ES-I3 (cell line): ENCODE measurements at regions not wholly inside any gene's neighbourhood (a gene's known extent, or its start where the extent isn't known, plus 50 kb on each side); places are given as distances from the start of the nearest gene placed in this dataset.

Experiments used
- H3K36me3 ChIP-seq: 2 replicates; pipeline ENCODE4 v1.6.1; 2013; ENCODE audit warnings: mild to moderate bottlenecking, low read length, control low read depth, moderate library complexity; ENCODE audit not compliant: insufficient read depth
- H3K4me1 ChIP-seq: 2 replicates; pipeline ENCODE4 v1.6.1; 2013; ENCODE audit warnings: mild to moderate bottlenecking, control low read depth, low read length; ENCODE audit not compliant: insufficient read depth
- H3K9ac ChIP-seq: 2 replicates; pipeline ENCODE4 v1.6.1; 2013; ENCODE audit warnings: low read depth, mild to moderate bottlenecking, low read length, moderate library complexity
- H3K9me3 ChIP-seq: 2 replicates; pipeline ENCODE4 v1.6.1; 2013; ENCODE audit warnings: mild to moderate bottlenecking, low read length, moderate library complexity; ENCODE audit not compliant: control insufficient read depth, insufficient read depth

- Histone ChIP-seq H3K9me3 (no peaks in the 10 kb centered on the region), H3K4me1 (no peaks in the 10 kb centered on the region), H3K9ac (no peak overlapping the region), H3K36me3 (no peaks in the 10 kb centered on the region)
Observed at GRCh38 chr10:83701799-83702198, 437.5 kb upstream of the GHITM start.

GRCh38 chr10:83702731-83703130, 436.6 kb upstream of the GHITM start:
- no peak overlapping the region for H3K9ac ChIP-seq
- no peaks in the 10 kb centered on the region for H3K9me3 ChIP-seq
- H3K36me3 ChIP-seq = no peaks in the 10 kb centered on the region
- no peaks in the 10 kb centered on the region for H3K4me1 ChIP-seq

DNA sequence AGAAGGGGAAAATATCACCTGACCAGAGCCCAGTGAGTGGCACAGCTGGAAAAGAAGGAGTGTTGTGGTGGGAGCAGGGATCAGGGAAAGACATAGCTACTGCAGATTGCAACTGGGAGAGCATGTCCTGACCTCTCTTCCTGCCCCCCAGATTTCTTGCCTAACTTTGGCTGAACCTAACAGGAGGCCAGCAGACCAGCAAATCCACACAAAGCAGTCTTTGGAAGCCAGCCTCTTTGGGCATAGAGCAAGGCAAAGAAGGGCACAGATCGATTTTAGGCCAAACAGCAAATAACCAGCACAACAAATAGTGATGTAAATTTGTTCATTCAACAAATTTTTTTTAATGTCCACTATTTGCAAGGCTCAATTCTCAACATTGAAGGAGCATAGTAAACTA, 433.2 kb upstream of the GHITM start:
- Histone ChIP-seq H3K4me1 (no peaks in the 10 kb centered on the region), H3K9me3 (no peaks in the 10 kb centered on the region), H3K9ac (no peak overlapping the region), H3K36me3 (no peaks in the 10 kb centered on the region)

- H3K4me1 ChIP-seq = no peaks in the 10 kb centered on the region
Observed at GRCh38 chr10:83706952-83707582, 432.2 kb upstream of the GHITM start.

DNA sequence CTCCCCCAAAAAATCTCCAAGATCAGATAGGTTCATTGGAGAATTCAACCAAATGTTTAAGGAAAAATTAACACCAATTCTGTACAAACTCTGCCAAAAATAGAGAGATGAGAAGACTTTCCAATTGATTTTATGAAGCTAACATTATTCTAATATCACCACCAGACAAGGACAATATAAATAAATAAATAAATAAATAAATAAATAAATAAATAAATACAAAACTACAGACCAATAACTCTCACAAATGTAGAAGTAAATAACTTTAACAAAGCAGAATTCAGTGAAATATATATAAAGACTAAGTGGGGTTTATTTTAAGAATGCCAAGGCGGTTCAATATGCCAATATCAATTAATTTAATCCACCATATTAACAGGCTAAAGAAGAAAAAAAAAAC, 425.9 kb upstream of the GHITM start:
- Histone ChIP-seq H3K36me3 (no peaks in the 10 kb centered on the region), H3K9ac (no peak overlapping the region), H3K4me1 (no peaks in the 10 kb centered on the region), H3K9me3 (no peaks in the 10 kb centered on the region)

More at GRCh38 chr10:83706952-83707582, 432.2 kb upstream of the GHITM start:
- H3K9me3 ChIP-seq = no peaks in the 10 kb centered on the region
- H3K9ac ChIP-seq = no peak overlapping the region
- no peaks in the 10 kb centered on the region for H3K36me3 ChIP-seq

DNA sequence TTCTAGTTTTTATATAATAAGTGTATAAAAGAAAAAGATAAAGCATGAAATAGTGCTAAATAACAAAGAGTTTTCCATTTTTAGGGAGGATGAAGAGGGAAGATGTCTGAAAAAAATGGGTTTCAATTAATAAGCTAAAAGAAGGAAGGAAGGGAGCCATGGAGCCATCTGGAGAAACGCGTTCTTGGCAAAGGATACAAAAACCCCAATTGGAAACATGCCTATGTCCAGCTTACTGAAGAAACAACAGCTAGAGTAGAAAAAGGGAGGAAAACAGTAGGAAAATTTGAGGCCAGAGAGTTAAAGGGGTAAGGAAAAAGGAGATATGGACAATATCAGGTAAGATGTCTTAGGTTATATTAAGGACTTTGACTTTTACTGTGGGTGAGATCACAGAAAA, 416.2 kb upstream of the GHITM start:
- Histone ChIP-seq H3K9me3 (no peaks in the 10 kb centered on the region), H3K9ac (no peak overlapping the region), H3K4me1 (no peaks in the 10 kb centered on the region), H3K36me3 (no peaks in the 10 kb centered on the region)

DNA sequence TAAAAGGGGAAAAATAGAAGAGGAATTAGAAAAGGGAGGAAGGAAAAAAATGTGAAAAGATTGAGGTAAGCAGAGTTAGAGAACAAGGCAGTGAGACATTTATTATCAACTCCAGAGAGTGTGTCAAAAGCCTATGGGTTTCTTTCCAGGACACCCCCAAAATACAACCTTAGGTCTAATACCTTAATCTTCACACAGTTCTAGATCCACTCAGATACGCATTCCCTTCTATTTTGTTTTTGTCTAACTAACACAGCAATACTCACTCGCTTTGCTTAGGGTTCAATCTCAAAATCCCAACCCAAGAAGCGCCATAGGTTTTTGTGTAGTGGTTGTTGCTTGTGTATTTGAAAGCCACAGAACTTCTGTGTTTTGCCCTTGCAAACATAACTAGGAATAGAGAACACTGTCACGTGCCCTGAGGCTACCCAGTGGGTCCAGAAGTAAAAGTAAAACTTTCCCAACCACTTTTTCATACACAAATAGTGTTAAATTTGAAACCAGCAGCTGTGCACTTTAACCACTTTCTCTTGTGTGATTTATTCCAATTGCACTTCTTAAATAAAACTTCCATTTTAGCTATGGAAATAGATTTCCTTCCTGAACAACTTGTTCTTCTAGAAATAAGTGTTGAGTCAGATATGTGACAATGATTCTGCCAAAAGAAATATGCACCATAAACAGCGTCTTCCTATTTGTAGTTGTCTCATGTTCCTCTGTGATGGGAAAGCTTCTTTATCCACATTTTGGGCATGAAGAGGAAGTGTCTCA, 414.7 kb upstream of the GHITM start:
- no peaks in the 10 kb centered on the region for H3K36me3 ChIP-seq
- no peaks in the 10 kb centered on the region for H3K4me1 ChIP-seq
- H3K9me3 ChIP-seq = no peaks in the 10 kb centered on the region
- no peak overlapping the region for H3K9ac ChIP-seq

GRCh38 chr10:83725567-83725966, 413.7 kb upstream of the GHITM start:
- Histone ChIP-seq H3K4me1 (no peaks in the 10 kb centered on the region), H3K36me3 (no peaks in the 10 kb centered on the region), H3K9ac (no peak overlapping the region), H3K9me3 (no peaks in the 10 kb centered on the region)

DNA sequence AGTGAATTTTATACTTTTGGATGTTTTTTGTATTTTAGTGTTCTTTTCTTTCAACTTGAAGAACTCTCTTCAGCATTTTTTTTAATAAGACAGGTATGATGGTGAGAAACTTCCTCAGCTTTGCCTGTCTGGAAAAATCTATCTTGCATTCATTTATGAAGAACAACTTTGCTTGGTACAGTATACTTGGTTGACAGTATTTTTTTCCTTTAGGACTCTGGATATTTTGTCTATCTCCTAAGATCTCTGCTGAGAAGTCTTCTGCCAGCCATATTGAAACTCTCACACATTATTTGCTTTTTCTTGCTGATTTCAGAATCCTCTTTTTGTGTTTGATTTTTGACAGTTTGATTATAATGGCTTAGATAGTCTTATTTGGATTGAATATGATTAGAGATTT, 405.0 kb upstream of the GHITM start:
- Histone ChIP-seq H3K9ac (no peak overlapping the region), H3K9me3 (no peaks in the 10 kb centered on the region), H3K4me1 (no peaks in the 10 kb centered on the region)

DNA sequence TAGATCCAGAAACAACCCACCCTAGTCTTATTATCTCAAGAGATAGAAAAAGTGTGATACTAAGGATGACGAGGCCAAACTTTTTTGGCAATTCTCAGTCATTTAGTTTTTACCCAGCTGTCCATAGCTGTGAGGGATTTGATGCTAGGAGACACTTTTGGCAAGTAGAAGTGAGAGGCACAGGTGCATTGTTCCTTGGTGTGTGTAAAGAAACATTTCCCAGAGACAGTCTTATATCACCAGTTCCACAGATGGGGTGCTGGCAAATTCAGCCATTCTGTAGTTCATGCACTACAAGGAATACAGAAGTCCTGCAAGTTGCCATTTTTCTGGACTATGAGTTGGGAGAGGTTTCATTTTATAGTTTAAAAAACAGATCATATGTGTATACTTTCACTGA, 403.3 kb upstream of the GHITM start:
- Histone ChIP-seq H3K4me1 (no peaks in the 10 kb centered on the region), H3K9ac (no peak overlapping the region), H3K36me3 (no peaks in the 10 kb centered on the region), H3K9me3 (no peaks in the 10 kb centered on the region)

More for the DNA sequence above, 405.0 kb upstream of the GHITM start:
- H3K36me3 ChIP-seq = no peaks in the 10 kb centered on the region

DNA sequence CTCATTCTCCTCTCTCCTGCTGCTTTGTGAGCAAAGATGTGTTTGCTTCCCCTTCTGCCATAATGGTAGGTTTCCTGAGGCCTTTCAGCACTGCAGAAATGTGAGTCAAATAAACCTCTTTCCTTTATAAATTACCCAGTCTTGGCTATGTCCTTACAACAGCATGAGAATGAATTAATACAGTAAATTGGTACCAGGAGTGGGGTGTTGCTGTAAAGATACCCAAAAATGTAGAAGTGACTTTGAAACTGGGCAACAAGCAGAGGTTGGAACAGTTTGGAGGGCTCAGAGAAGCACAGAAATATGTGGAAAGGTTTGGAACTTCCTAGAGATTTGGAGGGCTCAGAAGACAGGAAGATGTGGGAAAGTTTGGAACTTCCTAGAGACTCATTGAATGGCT, 388.7 kb upstream of the GHITM start:
- Histone ChIP-seq H3K36me3 (no peaks in the 10 kb centered on the region), H3K4me1 (no peaks in the 10 kb centered on the region), H3K9ac (no peak overlapping the region), H3K9me3 (peaks cover 9% of the 10 kb centered on the region)

DNA sequence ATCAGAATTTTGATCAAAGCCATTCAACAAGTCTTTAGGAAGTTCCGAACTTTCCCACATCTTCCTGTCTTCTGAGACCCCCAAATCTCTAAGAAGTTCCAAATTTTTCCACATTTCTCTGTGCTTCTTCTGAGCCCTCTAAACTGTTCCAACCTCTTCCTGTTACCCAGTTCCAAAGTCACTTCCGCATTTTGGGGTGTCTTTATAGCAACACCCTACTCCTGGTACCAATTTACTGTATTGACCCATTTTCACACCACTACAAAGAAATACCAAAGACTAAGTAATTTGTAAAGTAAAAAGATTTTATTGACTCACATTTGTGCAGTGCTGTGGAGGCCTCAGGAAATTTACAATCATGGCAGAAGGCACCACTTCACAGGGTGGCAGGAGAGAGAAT, 385.8 kb upstream of the GHITM start:
- H3K9ac ChIP-seq = no peak overlapping the region
- peaks cover 9% of the 10 kb centered on the region for H3K9me3 ChIP-seq
- no peaks in the 10 kb centered on the region for H3K4me1 ChIP-seq
- no peaks in the 10 kb centered on the region for H3K36me3 ChIP-seq

- Histone ChIP-seq H3K9ac (no peak overlapping the region), H3K9me3 (peaks cover 9% of the 10 kb centered on the region; the same call in 1 of the 2 replicates), H3K36me3 (no peaks in the 10 kb centered on the region), H3K4me1 (peaks cover 5% of the 10 kb centered on the region; the same call in 1 of the 2 replicates)
Observed at GRCh38 chr10:83754857-83755256, 384.5 kb upstream of the GHITM start.

DNA sequence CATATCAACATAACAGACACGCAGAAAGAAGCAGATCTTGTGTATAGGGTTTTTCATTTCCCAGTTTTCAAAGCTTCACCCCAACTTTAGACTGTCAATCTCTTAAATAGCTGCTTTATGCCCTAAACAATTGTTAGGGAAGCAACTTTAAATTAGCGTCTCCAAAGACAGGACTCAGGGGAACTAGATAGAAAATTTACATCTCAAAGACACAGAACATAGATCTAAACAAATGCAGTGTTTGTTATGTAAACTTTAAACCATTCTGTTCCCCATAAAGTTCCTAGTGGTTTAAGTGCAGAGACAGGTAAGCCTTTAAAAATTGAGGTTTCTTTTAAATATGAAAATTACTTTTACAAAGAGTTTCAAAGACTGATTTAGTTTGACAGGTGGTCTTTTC, 379.2 kb upstream of the GHITM start:
- Histone ChIP-seq H3K9me3 (no peaks in the 10 kb centered on the region; the same call in 1 of the 2 replicates), H3K4me1 (peaks cover 13% of the 10 kb centered on the region), H3K9ac (no peak overlapping the region), H3K36me3 (no peaks in the 10 kb centered on the region)

DNA sequence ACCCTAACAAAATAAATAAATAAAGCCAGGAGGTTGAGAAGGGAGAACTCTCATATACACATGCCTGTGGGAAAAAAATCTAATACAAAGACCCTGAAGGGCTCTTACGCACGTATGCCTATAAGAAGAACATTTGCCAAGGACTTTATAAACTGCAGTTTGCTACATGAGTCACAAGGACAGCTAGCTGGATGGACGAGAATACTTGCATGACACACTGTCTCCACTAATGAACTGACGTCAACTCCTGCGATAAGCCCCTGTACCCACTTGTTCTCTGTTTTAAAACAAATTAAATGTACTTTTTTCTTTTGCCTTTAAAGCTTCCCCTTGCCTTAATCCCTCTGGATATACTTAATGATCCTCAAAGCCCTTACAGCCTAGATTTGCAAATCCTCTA, 374.6 kb upstream of the GHITM start:
- Histone ChIP-seq H3K9ac (no peak overlapping the region), H3K36me3 (no peaks in the 10 kb centered on the region), H3K9me3 (no peaks in the 10 kb centered on the region), H3K4me1 (peaks cover 8% of the 10 kb centered on the region; the same call in 1 of the 2 replicates)
